ENCODE measurements at regions not wholly inside any gene's neighbourhood (a gene's known extent, or its start where the extent isn't known, plus 50 kb on each side); places are given as distances from the start of the nearest gene placed in this dataset.

GRCh38 chr2:181305301-181306123 lies 151.7 kb upstream of the ITGA4 start (continued):
- TF ChIP-seq PBX3 (CRISPR knock-in tag; IDR thresholded peaks at IDR 0.05; ENCODE audit: borderline replicate concordance), result no peak
- TF ChIP-seq ZNF343 (CRISPR knock-in tag; IDR thresholded peaks at IDR 0.05), result no peak
- TF ChIP-seq SNAI1 (CRISPR knock-in tag; IDR thresholded peaks at IDR 0.05; ENCODE audit: borderline replicate concordance), result no peak
- peak; percentile 33; the same call in 1 of the 2 replicates for TF ChIP-seq SP4 (CRISPR knock-in tag; IDR thresholded peaks at IDR 0.05)
- TF ChIP-seq ISX (CRISPR knock-in tag; conservative IDR thresholded peaks at IDR 0.05), result no peak
- TF ChIP-seq, protein P1, sequence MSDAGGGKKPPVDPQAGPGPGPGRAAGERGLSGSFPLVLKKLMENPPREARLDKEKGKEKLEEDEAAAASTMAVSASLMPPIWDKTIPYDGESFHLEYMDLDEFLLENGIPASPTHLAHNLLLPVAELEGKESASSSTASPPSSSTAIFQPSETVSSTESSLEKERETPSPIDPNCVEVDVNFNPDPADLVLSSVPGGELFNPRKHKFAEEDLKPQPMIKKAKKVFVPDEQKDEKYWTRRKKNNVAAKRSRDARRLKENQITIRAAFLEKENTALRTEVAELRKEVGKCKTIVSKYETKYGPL (CRISPR knock-in tag; IDR thresholded peaks at IDR 0.05), result 0 out of 2 replicates have a peak, but pooled peaks have one; percentile 49
- no peak for TF ChIP-seq NFATC3 (CRISPR knock-in tag; IDR thresholded peaks at IDR 0.05)
- no peak for TF ChIP-seq AKNA (CRISPR knock-in tag; IDR thresholded peaks at IDR 0.05; ENCODE audit: borderline replicate concordance)
- TF ChIP-seq SALL1 (CRISPR knock-in tag; IDR thresholded peaks at IDR 0.05), result peak; percentile 99
- TF ChIP-seq, protein P2, sequence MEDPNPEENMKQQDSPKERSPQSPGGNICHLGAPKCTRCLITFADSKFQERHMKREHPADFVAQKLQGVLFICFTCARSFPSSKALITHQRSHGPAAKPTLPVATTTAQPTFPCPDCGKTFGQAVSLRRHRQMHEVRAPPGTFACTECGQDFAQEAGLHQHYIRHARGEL (CRISPR knock-in tag; IDR thresholded peaks at IDR 0.05), result no peak
- TF ChIP-seq KDM3A (CRISPR knock-in tag; IDR thresholded peaks at IDR 0.05; ENCODE audit: low read depth), result peak; percentile 75; the same call in 1 of the 2 replicates
- TF ChIP-seq NFE2 (CRISPR knock-in tag; IDR thresholded peaks at IDR 0.05), result no peak
- TF ChIP-seq, protein P3, sequence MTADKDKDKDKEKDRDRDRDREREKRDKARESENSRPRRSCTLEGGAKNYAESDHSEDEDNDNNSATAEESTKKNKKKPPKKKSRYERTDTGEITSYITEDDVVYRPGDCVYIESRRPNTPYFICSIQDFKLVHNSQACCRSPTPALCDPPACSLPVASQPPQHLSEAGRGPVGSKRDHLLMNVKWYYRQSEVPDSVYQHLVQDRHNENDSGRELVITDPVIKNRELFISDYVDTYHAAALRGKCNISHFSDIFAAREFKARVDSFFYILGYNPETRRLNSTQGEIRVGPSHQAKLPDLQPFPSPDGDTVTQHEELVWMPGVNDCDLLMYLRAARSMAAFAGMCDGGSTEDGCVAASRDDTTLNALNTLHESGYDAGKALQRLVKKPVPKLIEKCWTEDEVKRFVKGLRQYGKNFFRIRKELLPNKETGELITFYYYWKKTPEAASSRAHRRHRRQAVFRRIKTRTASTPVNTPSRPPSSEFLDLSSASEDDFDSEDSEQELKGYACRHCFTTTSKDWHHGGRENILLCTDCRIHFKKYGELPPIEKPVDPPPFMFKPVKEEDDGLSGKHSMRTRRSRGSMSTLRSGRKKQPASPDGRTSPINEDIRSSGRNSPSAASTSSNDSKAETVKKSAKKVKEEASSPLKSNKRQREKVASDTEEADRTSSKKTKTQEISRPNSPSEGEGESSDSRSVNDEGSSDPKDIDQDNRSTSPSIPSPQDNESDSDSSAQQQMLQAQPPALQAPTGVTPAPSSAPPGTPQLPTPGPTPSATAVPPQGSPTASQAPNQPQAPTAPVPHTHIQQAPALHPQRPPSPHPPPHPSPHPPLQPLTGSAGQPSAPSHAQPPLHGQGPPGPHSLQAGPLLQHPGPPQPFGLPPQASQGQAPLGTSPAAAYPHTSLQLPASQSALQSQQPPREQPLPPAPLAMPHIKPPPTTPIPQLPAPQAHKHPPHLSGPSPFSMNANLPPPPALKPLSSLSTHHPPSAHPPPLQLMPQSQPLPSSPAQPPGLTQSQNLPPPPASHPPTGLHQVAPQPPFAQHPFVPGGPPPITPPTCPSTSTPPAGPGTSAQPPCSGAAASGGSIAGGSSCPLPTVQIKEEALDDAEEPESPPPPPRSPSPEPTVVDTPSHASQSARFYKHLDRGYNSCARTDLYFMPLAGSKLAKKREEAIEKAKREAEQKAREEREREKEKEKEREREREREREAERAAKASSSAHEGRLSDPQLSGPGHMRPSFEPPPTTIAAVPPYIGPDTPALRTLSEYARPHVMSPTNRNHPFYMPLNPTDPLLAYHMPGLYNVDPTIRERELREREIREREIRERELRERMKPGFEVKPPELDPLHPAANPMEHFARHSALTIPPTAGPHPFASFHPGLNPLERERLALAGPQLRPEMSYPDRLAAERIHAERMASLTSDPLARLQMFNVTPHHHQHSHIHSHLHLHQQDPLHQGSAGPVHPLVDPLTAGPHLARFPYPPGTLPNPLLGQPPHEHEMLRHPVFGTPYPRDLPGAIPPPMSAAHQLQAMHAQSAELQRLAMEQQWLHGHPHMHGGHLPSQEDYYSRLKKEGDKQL (CRISPR knock-in tag; IDR thresholded peaks at IDR 0.05; ENCODE audit: low read depth), result peak; percentile 72; the same call in 1 of the 2 replicates

Measured in HepG2 (cell line).